NT2/D1 (cell line): ENCODE measurements at regions not wholly inside any gene's neighbourhood (a gene's known extent, or its start where the extent isn't known, plus 50 kb on each side); places are given as distances from the start of the nearest gene placed in this dataset.

Experiments used
- DNase-seq: peaks from one replicate; pipeline ENCODE4 v3.0.0-alpha.2; 2011; ENCODE audit warnings: low read depth, low spot score
- H3K27me3 ChIP-seq: 2 replicates; pipeline ENCODE4 v1.6.0; 2011; ENCODE audit warnings: mild to moderate bottlenecking; ENCODE audit not compliant: insufficient read length, insufficient read depth
- H3K36me3 ChIP-seq: 2 replicates; pipeline ENCODE4 v1.6.1; 2011; ENCODE audit warnings: mild to moderate bottlenecking, low read length, mixed read lengths; ENCODE audit not compliant: insufficient read depth, insufficient read length
- H3K4me1 ChIP-seq: 2 replicates; pipeline ENCODE4 v1.5.1; 2011; ENCODE audit not compliant: insufficient read depth, insufficient read length
- H3K4me3 ChIP-seq: 2 replicates; pipeline ENCODE4 v1.5.1; 2011; ENCODE audit warnings: low read depth; ENCODE audit not compliant: insufficient read length
- H3K9ac ChIP-seq: 2 replicates; pipeline ENCODE4 v1.6.0; 2011; ENCODE audit warnings: low read depth; ENCODE audit not compliant: insufficient read length
- H3K9me3 ChIP-seq: 2 replicates; pipeline ENCODE4 v1.5.1; 2011; ENCODE audit warnings: mild to moderate bottlenecking, low read length; ENCODE audit not compliant: insufficient read depth
- SUZ12 ChIP-seq: IDR thresholded peaks from 2 replicates; pipeline ENCODE4 v1.6.1; 2011; ENCODE audit not compliant: insufficient read length, insufficient read depth; ENCODE audit errors: extremely low read depth
- YY1 ChIP-seq: IDR thresholded peaks from 2 replicates; pipeline ENCODE4 v1.6.1; 2011; ENCODE audit not compliant: insufficient read length, insufficient read depth
- ZNF274 ChIP-seq: IDR thresholded peaks from 2 replicates; pipeline ENCODE4 v1.6.1; 2011; ENCODE audit warnings: mild to moderate bottlenecking, low read depth, low read length

GRCh38 chr17:71208111-71208704, 912.6 kb upstream of the SOX9 start:
- H3K36me3 ChIP-seq: no peaks in the 10 kb centered on the region
- H3K9ac ChIP-seq: no peak overlapping the region
- H3K4me3 ChIP-seq: no peak overlapping the region
- H3K4me1 ChIP-seq: no peaks in the 10 kb centered on the region
- no peak for DNase-seq
- no peak for TF ChIP-seq ZNF274
- TF ChIP-seq YY1: no peak
- no peak for TF ChIP-seq SUZ12
- no peaks in the 10 kb centered on the region for H3K9me3 ChIP-seq
- H3K27me3 ChIP-seq: no peaks in the 10 kb centered on the region

GRCh38 chr17:71213936-71214335, 906.9 kb upstream of the SOX9 start:
- Histone ChIP-seq H3K9me3 (no peaks in the 10 kb centered on the region; the same call in 1 of the 2 replicates), H3K36me3 (no peaks in the 10 kb centered on the region), H3K9ac (no peak overlapping the region), H3K4me3 (no peak overlapping the region), H3K4me1 (no peaks in the 10 kb centered on the region), H3K27me3 (no peaks in the 10 kb centered on the region)
- TF ChIP-seq SUZ12 (no peak), ZNF274 (no peak), YY1 (no peak)
- no peak for DNase-seq

- TF ChIP-seq ZNF274 (no peak), YY1 (no peak), SUZ12 (no peak)
- no peak overlapping the region for H3K4me3 ChIP-seq
- H3K9me3 ChIP-seq: no peaks in the 10 kb centered on the region; the same call in 1 of the 2 replicates
- no peaks in the 10 kb centered on the region for H3K27me3 ChIP-seq
- no peaks in the 10 kb centered on the region for H3K4me1 ChIP-seq
- H3K36me3 ChIP-seq: no peaks in the 10 kb centered on the region
- H3K9ac ChIP-seq: no peak overlapping the region
- no peak for DNase-seq
Observed at GRCh38 chr17:71217769-71218168, 903.1 kb upstream of the SOX9 start.

GRCh38 chr17:71224824-71225575, 895.8 kb upstream of the SOX9 start:
- no peaks in the 10 kb centered on the region for H3K4me1 ChIP-seq
- H3K36me3 ChIP-seq: no peaks in the 10 kb centered on the region
- no peak overlapping the region for H3K9ac ChIP-seq
- TF ChIP-seq YY1 (no peak), ZNF274 (no peak), SUZ12 (no peak)
- no peak overlapping the region for H3K4me3 ChIP-seq
- H3K27me3 ChIP-seq: no peaks in the 10 kb centered on the region
- no peaks in the 10 kb centered on the region for H3K9me3 ChIP-seq
- DNase-seq: no peak

GRCh38 chr17:71227841-71228240, 893.0 kb upstream of the SOX9 start:
- no peak overlapping the region for H3K9ac ChIP-seq
- TF ChIP-seq YY1 (no peak), ZNF274 (no peak), SUZ12 (no peak)

GRCh38 chr17:71229070-71229469, 891.8 kb upstream of the SOX9 start:
- no peaks in the 10 kb centered on the region for H3K27me3 ChIP-seq
- DNase-seq: no peak
- no peaks in the 10 kb centered on the region for H3K4me1 ChIP-seq
- no peak overlapping the region for H3K9ac ChIP-seq
- TF ChIP-seq SUZ12 (no peak), YY1 (no peak), ZNF274 (no peak)
- H3K9me3 ChIP-seq: no peaks in the 10 kb centered on the region
- H3K4me3 ChIP-seq: no peak overlapping the region
- H3K36me3 ChIP-seq: no peaks in the 10 kb centered on the region

More at GRCh38 chr17:71227841-71228240, 893.0 kb upstream of the SOX9 start:
- Histone ChIP-seq H3K36me3 (no peaks in the 10 kb centered on the region), H3K4me3 (no peak overlapping the region), H3K4me1 (no peaks in the 10 kb centered on the region), H3K9me3 (no peaks in the 10 kb centered on the region), H3K27me3 (no peaks in the 10 kb centered on the region)
- no peak for DNase-seq

GRCh38 chr17:71232801-71233559, 887.8 kb upstream of the SOX9 start:
- no peak for TF ChIP-seq SUZ12
- TF ChIP-seq YY1: no peak
- TF ChIP-seq ZNF274: no peak
- no peaks in the 10 kb centered on the region for H3K9me3 ChIP-seq
- H3K9ac ChIP-seq: no peak overlapping the region
- H3K27me3 ChIP-seq: no peaks in the 10 kb centered on the region
- no peak overlapping the region for H3K4me3 ChIP-seq
- no peaks in the 10 kb centered on the region for H3K4me1 ChIP-seq
- no peaks in the 10 kb centered on the region for H3K36me3 ChIP-seq
- no peak for DNase-seq

- H3K9me3 ChIP-seq: no peaks in the 10 kb centered on the region
Observed at GRCh38 chr17:71234349-71234748, 886.5 kb upstream of the SOX9 start.

More at GRCh38 chr17:71234349-71234748, 886.5 kb upstream of the SOX9 start:
- no peak for DNase-seq
- no peaks in the 10 kb centered on the region for H3K27me3 ChIP-seq
- H3K4me3 ChIP-seq: no peak overlapping the region
- H3K4me1 ChIP-seq: no peaks in the 10 kb centered on the region
- no peak for TF ChIP-seq SUZ12
- no peak overlapping the region for H3K9ac ChIP-seq
- no peaks in the 10 kb centered on the region for H3K36me3 ChIP-seq
